Rectal smooth muscle tissue (tissue), 1 donor: ENCODE measurements at regions not wholly inside any gene's neighbourhood (a gene's known extent, or its start where the extent isn't known, plus 50 kb on each side); places are given as distances from the start of the nearest gene placed in this dataset.
"Not testable (repeated sequence)": the region's sequence is repeated elsewhere in the genome, so short reads cannot be mapped to it uniquely, and the experiment has no call there.

Experiments
- H3K27ac ChIP-seq: one replicate; pipeline ENCODE4 v1.7.0; 2013; ENCODE audit warnings: low read depth, low read length, inconsistent platforms
- H3K27me3 ChIP-seq: one replicate; pipeline ENCODE4 v1.7.0; 2013; ENCODE audit warnings: low read length; ENCODE audit not compliant: control insufficient read depth, insufficient read depth
- H3K36me3 ChIP-seq: one replicate; pipeline ENCODE4 v1.7.0; 2013; ENCODE audit warnings: low read length; ENCODE audit not compliant: control insufficient read depth, insufficient read depth
- H3K4me1 ChIP-seq: one replicate; pipeline ENCODE4 v1.7.0; 2013; ENCODE audit warnings: low read length; ENCODE audit not compliant: control insufficient read depth, insufficient read depth
- H3K4me3 ChIP-seq: one replicate; pipeline ENCODE4 v1.7.0; 2013; ENCODE audit warnings: low read length
- H3K9ac ChIP-seq: one replicate; pipeline ENCODE4 v1.7.0; 2013; ENCODE audit warnings: low read length

- Histone ChIP-seq H3K27me3 (no peaks in the 10 kb centered on the region), H3K4me3 (no peak overlapping the region), H3K4me1 (no peaks in the 10 kb centered on the region), H3K36me3 (no peaks in the 10 kb centered on the region), H3K27ac (no peak overlapping the region), H3K9ac (no peak overlapping the region)
Measured at GRCh38 chr7:116367171-116367813, 132.2 kb upstream of the CAV2 start.

DNA sequence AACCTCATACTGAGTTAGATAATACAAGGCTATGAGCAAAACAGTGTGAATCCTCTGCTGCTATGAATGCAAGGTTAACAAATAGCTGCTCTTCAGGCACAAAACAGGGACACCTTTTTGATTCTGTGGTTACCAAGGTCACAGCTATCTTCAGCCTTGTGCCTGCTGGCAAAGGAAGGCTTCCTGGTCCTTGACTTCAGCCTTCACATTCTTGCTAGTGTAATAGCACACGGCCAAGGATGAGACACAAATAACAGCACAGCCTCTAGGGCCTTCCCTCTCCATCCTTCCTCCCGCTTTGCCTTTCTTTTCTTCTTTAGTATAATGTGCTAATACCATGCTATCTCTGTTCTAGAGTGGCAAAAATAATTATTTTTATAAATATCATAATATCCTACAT lies 130.6 kb upstream of the CAV2 start:
- Histone ChIP-seq H3K27ac (no peak overlapping the region), H3K4me3 (no peak overlapping the region), H3K9ac (no peak overlapping the region), H3K27me3 (no peaks in the 10 kb centered on the region), H3K36me3 (no peaks in the 10 kb centered on the region), H3K4me1 (no peaks in the 10 kb centered on the region)

GRCh38 chr7:116371536-116371935 lies 128.0 kb upstream of the CAV2 start:
- not testable (repeated sequence) for H3K9ac ChIP-seq, H3K36me3 ChIP-seq, H3K27ac ChIP-seq

GRCh38 chr7:116373229-116373628 lies 126.3 kb upstream of the CAV2 start:
- H3K27me3 ChIP-seq, H3K4me1 ChIP-seq, H3K4me3 ChIP-seq, H3K9ac ChIP-seq, H3K27ac ChIP-seq, H3K36me3 ChIP-seq: not testable (repeated sequence)

More at GRCh38 chr7:116371536-116371935, 128.0 kb upstream of the CAV2 start:
- H3K4me3 ChIP-seq, H3K4me1 ChIP-seq, H3K27me3 ChIP-seq: not testable (repeated sequence)

GRCh38 chr7:116377721-116378120 lies 121.8 kb upstream of the CAV2 start:
- Histone ChIP-seq H3K36me3 (no peaks in the 10 kb centered on the region), H3K27me3 (no peaks in the 10 kb centered on the region), H3K4me3 (no peak overlapping the region), H3K27ac (no peak overlapping the region), H3K4me1 (peaks cover 7% of the 10 kb centered on the region), H3K9ac (no peak overlapping the region)

GRCh38 chr7:116380025-116380424 lies 119.5 kb upstream of the CAV2 start:
- Histone ChIP-seq H3K27ac (no peak overlapping the region), H3K9ac (no peak overlapping the region), H3K4me1 (peaks cover 7% of the 10 kb centered on the region), H3K4me3 (no peak overlapping the region), H3K27me3 (no peaks in the 10 kb centered on the region), H3K36me3 (no peaks in the 10 kb centered on the region)

DNA sequence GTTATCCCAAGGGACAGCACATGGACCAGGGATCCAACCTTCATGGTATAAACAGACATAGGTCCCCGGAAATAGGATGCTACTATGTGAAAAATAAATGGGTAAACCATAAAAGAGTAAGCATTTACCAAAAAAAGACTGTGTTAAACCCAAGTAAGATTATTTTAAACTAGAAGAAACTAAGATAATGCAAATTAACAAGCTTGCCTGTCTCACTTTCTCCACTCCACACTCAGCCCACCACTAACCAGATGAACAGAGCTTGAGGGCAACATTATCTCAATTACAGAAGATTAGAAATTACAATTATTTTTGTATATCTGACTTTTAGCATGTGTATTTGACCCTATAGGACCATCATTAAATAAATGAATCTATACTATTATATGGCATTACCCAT lies 117.2 kb upstream of the CAV2 start:
- H3K36me3 ChIP-seq, result no peaks in the 10 kb centered on the region
- no peaks in the 10 kb centered on the region for H3K27me3 ChIP-seq
- H3K4me1 ChIP-seq, result peaks cover 7% of the 10 kb centered on the region
- no peak overlapping the region for H3K27ac ChIP-seq
- H3K4me3 ChIP-seq, result no peak overlapping the region
- no peak overlapping the region for H3K9ac ChIP-seq

- no peaks in the 10 kb centered on the region for H3K27me3 ChIP-seq
- no peaks in the 10 kb centered on the region for H3K36me3 ChIP-seq
- H3K4me3 ChIP-seq, result no peak overlapping the region
- H3K9ac ChIP-seq, result no peak overlapping the region
- H3K27ac ChIP-seq, result no peak overlapping the region
- H3K4me1 ChIP-seq, result peaks cover 2% of the 10 kb centered on the region
Measured at GRCh38 chr7:116384936-116385635, 114.5 kb upstream of the CAV2 start.

DNA sequence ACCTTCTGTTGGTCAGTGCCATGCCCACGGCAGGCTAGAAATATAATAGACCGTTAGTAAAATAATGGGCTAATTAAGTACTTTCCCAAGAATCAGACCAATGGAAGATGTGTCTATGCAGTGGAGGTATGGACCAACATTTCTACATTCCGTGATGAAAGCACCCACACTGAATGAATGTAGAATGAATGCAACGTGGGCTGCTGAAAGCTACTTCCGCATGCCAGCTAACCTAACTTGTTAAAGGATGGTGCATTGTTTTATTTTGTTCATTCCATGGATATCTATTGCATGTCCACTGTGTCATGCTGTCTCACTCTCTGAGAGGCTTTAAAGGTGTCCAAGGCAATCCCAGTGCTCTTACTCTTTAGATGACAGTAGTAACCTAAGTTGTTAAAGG lies 112.9 kb upstream of the CAV2 start:
- Histone ChIP-seq H3K36me3 (no peaks in the 10 kb centered on the region), H3K9ac (no peak overlapping the region), H3K27ac (no peak overlapping the region), H3K4me3 (no peak overlapping the region), H3K27me3 (no peaks in the 10 kb centered on the region), H3K4me1 (no peaks in the 10 kb centered on the region)

- H3K4me3 ChIP-seq, result no peak overlapping the region
- H3K27ac ChIP-seq, result no peak overlapping the region
- H3K27me3 ChIP-seq, result no peaks in the 10 kb centered on the region
- H3K36me3 ChIP-seq, result no peaks in the 10 kb centered on the region
- H3K4me1 ChIP-seq, result no peaks in the 10 kb centered on the region
- no peak overlapping the region for H3K9ac ChIP-seq
Measured at GRCh38 chr7:116390363-116390762, 109.2 kb upstream of the CAV2 start.

GRCh38 chr7:116392806-116393205 lies 106.7 kb upstream of the CAV2 start:
- Histone ChIP-seq H3K9ac (no peak overlapping the region), H3K36me3 (no peaks in the 10 kb centered on the region), H3K27ac (no peak overlapping the region), H3K27me3 (no peaks in the 10 kb centered on the region), H3K4me1 (no peaks in the 10 kb centered on the region), H3K4me3 (no peak overlapping the region)

- no peak overlapping the region for H3K27ac ChIP-seq
Measured at GRCh38 chr7:116393654-116394053, 105.9 kb upstream of the CAV2 start.

GRCh38 chr7:116394106-116394505 lies 105.4 kb upstream of the CAV2 start:
- no peak overlapping the region for H3K4me3 ChIP-seq
- H3K9ac ChIP-seq, result no peak overlapping the region
- H3K27ac ChIP-seq, result no peak overlapping the region
- no peaks in the 10 kb centered on the region for H3K4me1 ChIP-seq
- H3K36me3 ChIP-seq, result no peaks in the 10 kb centered on the region
- no peaks in the 10 kb centered on the region for H3K27me3 ChIP-seq

More at GRCh38 chr7:116393654-116394053, 105.9 kb upstream of the CAV2 start:
- Histone ChIP-seq H3K4me1 (no peaks in the 10 kb centered on the region), H3K27me3 (no peaks in the 10 kb centered on the region), H3K4me3 (no peak overlapping the region), H3K9ac (no peak overlapping the region), H3K36me3 (no peaks in the 10 kb centered on the region)
